Amniotic stem cell (primary cell): ENCODE measurements at regions not wholly inside any gene's neighbourhood (a gene's known extent, or its start where the extent isn't known, plus 50 kb on each side); places are given as distances from the start of the nearest gene placed in this dataset.

Experiments used
- DNase-seq: peaks from one replicate; lab custom pipeline; 2025; lab: John Stamatoyannopoulos, UW

- DNase-seq: no peak
Observed at GRCh38 chr4:54152846-54153600, 53.1 kb downstream of the GSX2 start.

DNA sequence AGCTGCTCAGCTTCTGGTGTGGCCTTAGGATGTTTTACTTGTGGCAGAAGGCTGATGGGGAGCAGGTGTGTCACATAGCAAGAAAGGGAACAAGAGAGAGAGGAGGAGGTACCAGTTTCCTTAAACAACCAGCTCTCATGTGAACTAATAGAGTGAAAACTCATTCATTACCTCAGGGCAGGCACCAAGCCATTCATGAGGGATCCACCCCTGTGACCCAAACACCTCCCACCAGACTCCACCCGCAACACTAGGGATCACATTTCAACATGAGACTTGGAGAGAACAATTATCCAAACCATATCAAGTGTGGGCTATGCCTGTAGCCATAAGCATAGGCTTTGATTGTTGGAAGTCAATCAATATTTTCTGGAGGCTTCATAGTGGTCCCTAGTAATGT, 56.0 kb downstream of the GSX2 start:
- no peak for DNase-seq

DNA sequence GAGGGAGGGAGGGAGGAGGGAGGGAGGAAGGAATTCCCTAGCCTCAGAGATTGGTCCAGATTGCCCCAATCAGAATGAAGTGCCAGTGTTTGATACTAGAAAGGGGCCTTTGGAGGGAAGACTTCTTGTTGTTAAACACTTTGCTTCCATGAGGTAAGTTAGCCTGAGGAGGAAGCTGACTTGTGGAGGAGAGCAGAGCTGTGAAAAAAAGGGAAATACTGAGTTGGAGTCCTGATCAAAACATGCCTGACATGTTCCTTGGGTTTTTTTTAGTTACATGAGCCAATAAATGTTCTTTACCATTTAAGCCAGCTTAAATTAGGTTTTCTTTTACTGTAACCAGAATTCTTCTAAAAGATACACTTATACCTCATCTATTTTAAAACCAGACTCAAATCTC, 57.6 kb downstream of the GSX2 start:
- no peak for DNase-seq

- DNase-seq: no peak
Observed at GRCh38 chr4:54159543-54159942, 59.6 kb downstream of the GSX2 start.

DNA sequence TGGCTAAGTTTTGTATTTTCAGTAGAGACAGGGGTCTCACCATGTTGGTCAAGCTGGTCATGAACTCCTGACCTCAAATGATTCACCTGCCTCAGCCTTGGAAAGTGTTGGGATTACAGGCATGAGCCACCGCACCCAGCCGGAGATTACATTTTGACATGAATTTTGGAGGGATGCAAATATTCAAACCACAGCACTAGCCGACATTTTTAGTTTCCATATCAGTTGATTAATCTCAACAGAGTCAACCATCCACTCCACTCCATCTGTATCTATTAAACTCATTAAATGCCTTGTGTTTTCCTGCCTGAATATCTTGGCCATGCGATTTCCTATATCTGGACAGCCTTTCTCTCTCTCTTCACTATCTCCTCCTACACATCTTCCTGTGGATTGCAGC, 64.1 kb upstream of the PDGFRA start:
- DNase-seq: no peak

DNA sequence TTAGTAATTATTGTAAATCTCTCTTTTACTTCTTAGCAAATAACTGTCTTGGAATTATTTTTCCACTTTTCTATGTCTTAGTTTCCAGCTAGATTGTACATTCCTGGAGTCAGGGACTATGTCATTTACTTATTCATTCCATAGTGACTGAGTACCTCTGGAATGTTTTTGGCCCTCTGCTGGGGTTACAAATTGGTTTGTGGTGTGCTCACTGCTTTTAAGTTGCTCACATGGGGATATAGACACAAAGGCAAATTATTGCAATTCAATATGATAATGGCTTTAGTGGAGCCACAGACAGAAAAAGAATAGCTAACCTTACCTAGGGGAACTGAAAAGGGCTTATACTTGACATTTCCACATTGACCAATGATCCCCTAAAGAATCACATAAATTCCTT, 63.7 kb upstream of the PDGFRA start:
- peak; percentile 53 for DNase-seq

- DNase-seq: no peak
Observed at GRCh38 chr4:54167508-54167907, 61.6 kb upstream of the PDGFRA start.

DNA sequence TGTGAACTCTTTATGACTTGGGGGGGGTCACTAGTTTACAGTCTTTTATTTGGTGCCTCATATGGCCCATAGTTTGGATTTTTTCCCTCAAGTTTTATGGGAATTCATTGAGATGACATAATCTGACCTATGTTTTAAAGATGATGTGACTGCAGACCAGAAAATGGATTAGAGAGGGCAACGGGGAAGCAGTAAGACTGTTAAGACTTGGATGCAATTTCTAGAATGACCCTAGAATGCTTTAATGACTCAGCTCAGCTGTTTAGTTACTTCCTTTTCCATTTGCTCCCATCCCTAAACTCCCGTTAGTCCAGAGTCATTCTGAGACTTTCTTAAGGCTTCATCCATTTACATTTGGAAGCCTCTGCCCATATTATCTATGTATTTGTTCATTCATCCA, 59.9 kb upstream of the PDGFRA start:
- no peak for DNase-seq

DNA sequence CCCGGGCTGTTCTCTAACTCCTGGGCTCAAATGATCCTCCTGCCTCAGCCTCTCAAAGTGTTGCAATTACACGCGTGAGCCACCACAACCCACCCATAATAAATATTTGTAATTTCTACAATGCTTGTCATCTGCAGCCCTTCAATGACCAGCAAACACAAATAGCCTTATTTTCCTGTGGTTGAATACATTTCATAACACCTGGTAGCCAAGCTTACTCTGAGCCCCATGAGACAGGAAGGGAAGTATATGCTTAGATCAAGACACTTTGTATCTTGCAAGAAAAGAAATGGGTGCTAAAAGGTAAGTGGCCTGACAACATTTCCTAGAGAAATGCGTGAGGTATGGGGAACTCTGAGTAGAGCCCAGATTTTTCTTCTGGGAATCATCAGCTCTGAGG, 56.9 kb upstream of the PDGFRA start:
- DNase-seq: no peak

- DNase-seq: no peak
Observed at GRCh38 chr4:54173281-54173912, 55.7 kb upstream of the PDGFRA start.

- DNase-seq: no peak
Observed at GRCh38 chr4:54176202-54176601, 52.9 kb upstream of the PDGFRA start.
